ENCODE measurements at regions not wholly inside any gene's neighbourhood (a gene's known extent, or its start where the extent isn't known, plus 50 kb on each side); places are given as distances from the start of the nearest gene placed in this dataset.

DNA sequence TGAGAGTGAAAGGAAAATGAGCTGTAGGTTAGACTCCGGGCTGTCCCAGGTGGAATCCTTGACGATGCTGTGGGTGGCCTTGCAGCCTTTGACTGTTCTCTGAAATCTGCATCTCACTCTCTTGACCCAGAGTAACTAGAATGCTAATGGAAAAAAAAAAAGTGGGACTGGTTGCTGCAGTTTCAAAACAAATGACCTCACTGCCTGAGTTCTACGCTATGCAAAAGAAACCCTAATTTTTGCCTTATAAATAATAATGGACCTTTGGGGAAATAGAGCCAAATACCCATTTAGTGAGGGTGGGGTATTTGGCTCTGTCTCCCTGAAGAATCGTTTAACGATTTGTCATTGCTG lies 309.7 kb upstream of the C2CD4B start:
- DNase-seq, result no peak

DNA sequence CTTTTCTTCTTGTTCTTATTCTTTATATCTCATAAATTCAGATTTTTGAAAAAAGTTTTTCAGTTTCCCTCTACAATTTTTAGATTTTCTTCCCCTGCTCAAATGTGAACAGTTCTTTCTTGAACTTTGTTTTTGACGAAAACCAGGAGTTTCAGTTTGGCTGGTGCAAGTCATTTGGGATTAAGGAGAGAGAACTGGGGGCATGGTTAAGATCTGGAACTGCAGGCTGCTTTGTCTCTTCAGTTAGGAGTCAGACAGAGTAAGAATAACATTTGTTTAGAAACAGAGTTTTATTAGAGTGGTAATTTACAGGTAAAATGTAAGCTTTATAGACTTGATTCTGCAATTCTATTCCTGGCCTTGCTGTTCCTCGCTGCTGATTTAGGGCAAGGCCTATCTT lies 310.5 kb upstream of the C2CD4B start:
- no peak for DNase-seq

DNA sequence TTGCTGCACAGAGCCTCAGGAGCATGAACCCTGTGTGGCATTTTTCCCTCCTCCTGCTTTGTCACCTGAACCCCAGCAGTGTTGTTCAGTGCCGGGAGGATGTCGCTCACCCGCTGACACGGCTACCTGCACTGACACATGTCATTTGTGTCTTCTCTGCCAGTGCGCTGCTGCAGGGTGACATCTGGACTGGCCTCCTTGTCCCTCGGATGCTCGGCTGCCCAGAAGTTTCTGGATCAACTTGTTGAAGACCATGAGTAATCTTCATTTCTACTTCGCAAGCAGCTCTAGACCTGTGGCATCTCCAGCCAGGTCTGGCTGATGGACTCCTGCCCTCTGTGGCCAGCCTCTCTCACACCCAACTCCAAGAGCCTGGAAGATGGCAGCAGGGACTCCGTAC lies 311.1 kb upstream of the C2CD4B start:
- no peak for DNase-seq

DNA sequence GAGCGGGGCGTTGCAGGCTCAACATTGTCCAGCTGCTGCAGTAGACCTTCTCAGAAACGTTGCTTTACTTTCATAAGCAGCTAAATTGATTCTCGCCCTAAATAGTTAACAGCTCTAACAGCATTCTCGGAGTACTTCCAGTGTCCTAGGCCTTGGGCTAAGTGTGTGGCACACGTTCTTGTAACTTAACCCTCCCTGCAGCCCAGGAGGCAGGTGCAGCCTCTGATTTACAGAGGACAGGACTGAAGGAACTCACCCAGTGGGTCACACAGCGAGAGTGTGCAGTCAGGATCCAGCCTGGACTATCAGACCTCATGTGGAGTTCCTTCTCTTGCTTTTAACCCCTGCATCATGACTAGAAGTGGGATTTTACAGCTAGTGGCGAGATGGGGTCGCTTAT lies 312.8 kb upstream of the C2CD4B start:
- no peak for DNase-seq

DNA sequence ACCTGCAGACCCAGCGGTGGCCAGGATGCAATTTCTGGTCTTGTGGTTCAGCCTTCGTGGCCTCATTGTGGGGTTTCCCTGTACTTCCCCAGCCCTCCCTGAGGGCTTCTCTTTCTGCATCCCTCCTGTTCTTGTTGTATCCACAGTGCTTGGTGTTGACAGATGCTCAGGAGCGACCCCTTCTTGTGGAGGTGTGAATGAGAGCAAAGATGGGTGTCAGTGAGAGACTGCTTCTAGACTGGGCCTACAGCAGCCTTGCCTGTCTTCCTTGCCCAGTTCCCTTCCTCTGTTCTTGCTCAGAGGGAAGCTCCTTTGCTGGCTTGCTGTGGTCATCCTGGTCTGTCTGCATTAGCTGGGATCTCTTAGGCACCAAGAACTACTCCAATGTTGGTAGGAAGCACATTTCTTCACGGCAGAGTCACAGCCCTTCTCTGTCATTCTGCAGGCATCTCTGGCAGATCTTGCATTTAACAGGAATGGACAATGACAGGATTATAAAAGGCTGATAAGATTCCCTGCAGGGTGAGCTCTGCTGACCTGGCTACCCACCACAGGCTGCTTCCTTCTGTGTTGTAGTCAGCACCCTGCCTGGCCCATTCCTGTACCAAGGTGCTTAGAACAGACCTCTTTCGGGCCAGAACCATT lies 317.8 kb upstream of the C2CD4B start:
- no peak for DNase-seq

DNA sequence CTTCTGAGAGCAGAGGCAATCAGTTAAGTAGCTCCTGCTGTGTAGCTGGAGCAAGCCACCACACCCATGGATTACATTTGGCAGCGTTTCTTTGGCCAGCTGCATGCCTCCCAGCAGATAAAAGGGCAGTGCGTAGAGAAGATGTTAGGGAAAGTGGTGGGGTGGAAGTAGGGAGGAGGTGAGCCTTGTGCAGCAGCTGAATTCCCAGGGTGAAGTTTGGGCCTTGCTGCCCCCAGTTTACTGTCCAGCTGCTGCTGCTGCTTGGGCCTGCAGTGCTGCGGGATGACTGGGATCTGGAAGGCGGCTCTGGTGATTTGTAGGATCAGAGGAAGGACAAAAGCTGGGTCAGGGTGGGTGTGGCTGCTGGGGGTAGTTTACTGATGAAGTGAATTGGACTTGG lies 318.7 kb upstream of the C2CD4B start:
- no peak for DNase-seq

DNA sequence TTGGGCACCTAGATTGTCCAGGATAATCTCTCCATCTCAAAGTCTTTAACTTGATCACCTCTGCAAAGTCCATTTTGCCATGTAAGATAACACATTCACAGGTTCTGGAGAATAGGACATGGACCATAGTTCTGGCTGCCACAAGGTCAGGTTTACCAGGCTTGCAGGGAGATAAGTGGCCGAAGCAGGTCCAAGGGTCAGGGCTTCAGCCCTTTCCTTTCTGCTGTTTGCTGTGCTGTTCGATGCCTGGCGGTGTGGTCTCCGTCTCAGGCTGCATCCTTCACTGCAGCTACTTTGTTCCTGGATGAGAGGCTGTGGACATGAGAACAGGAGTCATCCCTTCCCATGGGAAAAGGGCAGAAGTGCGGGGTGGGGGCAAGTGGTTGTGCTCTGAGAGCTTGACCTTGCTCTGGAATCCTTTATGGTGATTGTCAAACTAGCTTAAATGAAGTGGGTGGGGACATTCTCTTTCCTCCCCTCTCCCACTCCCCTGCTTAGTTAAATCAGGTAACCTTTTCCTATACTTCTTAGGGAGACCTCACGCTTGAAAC lies 320.2 kb upstream of the C2CD4B start:
- DNase-seq, result no peak

DNA sequence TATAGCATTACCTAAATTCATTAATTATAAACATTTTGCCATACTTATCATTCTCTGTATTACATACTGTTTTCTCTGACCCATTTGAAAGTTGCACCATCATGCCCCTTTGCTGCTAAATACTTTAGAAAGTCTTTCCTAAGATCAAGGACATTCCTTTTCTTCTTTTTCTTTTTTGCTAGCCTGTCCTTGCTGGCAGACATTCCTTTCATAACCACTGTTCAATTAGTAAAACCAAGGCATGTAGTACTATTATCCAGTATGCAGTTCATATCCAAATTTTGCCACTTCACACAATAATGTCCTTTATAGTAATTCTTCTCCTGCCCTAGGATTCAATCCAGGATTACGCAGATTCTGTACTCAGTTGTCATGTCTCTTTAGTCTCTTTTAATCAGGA lies 321.0 kb upstream of the C2CD4B start:
- no peak for DNase-seq

DNA sequence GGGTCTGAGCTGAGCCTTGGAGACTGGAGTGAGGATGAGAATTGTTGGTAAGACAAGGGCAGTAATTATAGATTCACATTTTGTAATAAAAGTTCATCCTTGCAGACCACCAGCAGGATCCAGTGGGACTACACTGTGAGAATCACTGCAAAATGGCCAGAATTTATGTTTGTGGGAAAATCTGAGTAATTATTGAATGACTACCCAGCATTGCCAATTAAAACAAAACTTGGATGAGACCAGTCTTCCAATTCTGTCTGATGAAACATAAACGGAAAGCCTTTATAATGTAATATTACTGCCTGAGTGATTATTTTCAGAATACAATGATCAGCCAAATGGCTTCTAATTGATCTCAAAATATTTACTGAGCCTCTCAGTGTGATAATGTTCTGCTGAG lies 323.3 kb upstream of the C2CD4B start:
- DNase-seq, result no peak

DNA sequence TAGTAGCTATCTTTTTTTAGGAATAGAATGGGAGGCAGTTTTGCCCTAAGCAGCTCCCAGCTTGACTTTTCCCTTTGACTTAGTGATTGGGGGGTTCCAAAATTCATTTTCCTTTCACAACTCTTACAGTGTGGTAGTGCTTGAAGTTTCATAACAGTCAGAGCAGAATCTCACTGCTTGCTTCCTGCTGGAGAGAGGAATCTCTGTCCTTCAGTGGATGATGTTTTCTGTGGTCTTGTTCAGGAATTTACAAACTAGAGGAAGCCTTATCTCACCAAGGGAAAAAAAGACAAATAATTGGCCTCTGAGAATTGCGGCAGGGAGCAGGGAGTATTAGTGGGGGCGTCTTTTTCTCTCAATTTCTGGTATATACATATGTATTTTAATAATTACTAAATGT lies 326.6 kb upstream of the C2CD4B start:
- DNase-seq, result no peak

DNA sequence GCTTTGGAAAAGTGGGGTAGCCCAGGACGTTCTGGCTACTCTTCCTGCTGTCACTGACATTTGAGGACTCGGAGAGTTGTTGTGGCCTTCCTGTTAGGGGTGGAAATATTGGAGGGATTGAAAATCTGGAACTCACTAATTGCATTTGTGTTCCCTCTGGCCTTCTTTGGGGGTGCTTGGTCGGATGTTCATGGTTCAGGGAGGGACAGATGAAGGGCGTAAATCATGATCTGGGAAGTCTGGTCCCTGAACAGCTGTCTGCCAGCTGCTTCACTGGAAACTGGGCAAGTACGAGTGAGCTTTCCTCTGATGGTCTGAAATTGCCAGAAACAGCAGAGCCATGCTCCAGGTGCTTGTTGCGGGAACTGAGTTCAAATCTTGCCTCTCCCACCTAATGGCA lies 327.8 kb upstream of the C2CD4B start:
- DNase-seq, result no peak

DNA sequence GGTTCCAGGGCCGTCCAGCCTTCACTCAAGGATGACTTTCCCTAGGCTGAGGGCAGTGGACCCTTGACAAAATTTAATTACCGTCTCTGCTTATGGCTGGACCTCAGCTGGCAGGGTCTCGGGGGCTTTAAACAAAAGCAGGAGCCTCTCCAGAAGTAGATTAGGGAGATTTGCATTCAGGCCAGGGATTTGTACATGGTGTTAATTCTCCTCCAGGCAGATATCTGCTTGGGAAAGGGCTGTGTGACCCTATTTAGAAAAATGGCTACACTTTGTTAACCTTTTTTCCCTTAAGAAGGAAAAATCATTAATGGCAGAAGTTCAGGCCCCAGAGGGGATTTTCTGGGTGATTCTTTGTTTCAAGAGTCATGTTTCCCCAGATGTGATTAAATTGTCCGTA lies 329.1 kb upstream of the C2CD4B start:
- no peak for DNase-seq

DNA sequence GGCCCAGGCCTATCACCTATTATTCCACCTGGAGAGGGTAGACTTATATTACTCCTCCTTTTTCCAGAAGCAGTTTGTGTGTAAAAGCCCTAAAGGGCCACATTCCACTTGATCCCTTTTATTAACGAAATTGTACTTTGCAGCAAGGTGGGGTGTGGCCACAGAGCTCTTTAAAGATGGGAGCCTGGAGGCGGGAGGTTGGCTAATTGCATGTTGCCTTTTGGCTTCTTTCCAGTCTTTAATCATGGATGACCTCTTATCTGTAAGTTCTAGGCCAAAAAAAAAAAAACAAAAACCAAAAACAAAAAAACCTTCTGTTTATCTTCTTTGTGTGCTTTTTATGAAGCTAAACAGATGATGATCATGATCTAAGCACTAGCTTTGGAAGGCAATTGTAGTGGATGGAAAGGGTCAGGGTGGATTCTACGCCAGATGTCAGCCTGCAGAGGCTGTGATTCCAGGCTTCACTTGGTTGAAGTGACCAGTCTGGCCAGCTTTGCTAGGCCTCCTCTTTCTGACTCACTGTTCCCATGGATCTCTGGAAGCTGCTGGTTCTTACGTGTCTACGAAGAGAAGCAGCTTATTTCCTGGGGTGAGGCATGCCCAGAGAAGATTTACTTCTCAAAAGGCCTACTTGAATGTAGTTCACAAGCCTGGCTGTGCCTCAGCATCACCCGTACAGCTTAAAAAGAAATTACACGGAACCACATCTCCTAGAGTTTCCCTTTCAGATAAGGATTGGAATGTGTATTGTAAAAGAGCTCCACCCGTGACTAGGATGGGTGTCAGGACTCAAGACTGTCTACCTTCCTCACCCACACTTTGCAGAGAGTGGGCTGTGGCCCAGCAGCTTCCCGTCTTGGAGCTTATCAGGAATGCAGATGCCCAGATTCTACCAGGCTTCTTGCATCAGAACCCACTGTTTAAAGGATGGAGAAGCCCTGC lies 330.9 kb upstream of the C2CD4B start:
- no peak for DNase-seq

DNA sequence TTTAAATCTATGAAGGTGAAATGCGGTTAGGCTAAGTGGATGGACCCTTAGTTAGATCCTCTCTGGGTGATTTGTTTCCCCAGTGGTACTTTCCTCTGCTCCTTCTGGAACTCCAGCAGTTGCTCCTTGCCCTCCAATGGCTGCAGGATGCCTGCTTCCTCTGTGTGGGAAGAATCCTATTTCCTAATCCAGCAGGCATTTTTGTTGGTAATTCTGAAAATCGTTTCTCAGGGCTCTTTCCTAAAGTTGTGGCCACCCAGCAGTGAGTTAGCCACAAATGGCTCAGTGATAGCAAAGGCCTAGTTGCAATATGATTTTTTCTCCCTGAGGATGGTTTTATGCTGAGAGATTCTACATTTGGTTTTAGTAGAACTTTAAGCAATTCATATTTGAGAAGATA lies 332.3 kb upstream of the C2CD4B start:
- no peak for DNase-seq

DNA sequence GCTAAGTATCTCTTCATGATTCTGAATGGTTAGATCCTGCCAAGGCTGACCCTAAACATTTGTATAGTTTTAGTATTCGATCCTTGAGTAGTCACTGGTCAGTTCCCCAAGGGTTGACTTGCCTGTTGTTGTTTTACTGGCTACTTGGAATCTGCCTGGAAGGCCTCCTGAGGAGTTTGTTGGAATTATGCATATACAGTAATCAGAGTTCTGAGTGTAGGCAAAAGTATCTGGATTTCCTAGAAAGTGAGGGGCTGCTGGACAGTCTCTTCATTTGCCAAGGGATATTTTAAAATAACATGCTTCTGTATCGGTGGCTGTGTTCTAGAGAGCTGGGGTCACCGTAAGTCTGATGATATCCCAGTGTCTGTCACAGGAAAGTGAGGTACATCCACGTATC lies 333.2 kb upstream of the C2CD4B start:
- no peak for DNase-seq

DNA sequence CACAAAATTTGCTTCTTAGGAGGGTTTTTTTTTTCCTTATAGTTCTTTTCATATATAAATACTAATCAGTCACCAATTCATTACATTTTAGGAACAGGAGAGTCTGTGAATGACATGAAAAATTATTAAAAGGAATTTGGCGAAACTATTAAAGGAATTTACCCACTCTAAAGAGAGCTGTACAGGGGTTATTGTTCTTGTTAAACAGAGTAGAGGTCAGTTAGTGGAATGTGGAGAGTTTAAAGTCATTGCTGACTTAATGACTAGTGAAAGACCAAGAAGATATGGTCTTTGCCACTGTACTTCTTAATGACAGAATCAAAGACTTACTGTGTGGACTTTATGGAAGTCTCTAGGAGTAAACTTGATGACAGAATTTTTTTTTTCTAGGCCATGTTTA lies 333.6 kb upstream of the C2CD4B start:
- DNase-seq, result no peak

DNA sequence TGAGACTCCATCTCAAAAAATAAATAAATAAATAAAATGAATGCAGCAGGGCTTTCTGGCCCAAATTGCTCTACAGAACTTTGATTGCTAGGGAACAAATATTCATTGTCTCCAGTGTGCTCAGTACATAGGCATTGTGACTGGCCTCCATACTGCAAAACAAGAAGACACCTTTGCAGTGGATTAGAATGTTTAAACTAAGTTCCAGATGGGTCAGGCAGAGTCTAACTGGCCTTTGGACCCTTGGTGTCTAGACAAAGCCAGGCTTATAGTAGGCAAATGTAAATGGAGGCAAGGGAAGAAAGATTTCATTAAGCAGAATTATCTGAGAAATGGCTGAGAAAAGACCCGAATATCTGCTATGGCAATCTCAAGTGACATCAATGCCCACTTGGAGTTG lies 335.2 kb upstream of the C2CD4B start:
- no peak for DNase-seq

DNA sequence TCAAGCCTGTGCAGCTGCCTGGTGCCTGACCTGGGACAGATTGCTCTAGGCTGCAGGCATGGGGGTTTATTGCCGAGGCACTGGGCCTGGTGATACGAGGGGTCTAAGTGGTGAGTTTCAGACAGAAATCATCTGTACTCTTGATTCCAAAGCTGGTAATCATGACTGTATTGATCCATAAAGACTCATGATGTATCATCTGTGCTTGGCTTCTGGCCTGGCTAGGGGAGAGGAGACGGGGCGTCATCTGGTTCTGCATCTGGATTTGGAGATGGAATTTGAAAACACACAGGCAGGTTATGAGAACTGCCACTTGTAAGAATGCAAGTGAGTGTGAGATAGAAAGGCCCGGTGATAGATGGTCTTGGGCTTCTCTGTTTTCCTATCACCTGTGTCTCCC lies 337.4 kb upstream of the C2CD4B start:
- DNase-seq, result no peak

DNA sequence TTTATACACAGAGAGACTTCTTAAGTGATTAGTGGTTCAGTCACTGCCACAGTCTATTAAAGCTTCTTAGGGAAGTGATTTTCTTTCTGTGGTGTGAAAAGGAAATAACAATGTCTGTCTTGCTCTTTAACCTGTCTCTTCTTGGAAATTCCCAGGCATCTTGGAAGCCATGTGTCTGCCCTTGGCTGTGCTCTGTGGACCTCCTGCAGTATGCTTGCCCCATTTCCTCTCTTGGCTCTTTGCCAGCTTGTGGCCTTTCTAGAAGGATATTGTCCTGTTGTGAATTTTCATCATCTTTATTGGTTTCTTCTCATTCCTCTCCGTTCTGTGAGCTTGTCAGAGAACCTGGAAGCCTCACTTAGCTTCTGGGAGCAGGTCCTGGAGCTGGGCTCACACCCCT lies 338.4 kb upstream of the C2CD4B start:
- no peak for DNase-seq

DNA sequence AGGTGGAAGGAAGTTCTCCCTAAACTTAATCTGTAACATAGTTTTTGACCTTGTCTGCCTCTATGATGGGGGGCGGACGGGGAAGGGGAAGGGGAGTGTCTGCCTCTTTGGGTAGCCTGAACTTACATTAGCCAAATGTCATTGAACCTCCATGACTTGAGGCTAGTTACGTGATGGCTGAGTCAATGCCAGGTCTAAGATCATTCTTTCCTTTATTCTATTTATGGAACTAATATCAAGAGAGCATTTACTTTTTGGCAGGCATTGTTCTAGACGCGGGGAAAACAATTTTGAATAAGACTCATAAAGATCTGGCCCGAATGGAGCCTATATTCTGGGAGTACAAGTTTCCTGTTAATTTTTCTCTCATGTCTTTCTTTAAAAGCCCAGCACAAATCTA lies 340.7 kb upstream of the C2CD4B start:
- DNase-seq, result no peak

DNA sequence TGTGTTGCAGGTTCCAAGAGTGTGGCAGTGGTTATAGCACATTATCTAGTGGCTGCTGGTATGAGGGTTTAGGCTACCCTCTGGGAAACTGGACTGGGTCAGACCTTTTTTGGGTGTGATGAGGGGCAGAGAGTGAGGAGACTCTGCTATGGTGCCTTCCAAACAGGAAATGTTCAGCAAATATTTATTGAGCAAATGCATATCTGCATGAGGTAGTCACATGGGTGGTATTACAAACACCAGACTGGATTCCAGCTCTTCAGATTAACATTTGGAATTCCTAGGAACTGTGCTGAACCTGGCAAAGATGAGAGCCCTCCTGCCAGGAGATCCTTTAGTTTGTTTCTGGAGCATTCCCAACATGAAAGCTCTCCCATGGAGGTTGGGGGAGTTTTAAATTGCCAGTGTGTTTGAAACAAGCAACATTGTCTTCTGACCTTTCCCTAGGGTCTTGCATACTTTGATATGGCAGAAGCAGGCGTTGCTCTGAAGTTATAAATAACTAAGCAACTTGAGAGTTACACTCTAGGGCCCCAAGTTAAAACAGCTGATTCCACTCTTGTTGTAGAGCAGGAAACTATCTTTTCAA lies 341.2 kb upstream of the C2CD4B start:
- no peak for DNase-seq

DNA sequence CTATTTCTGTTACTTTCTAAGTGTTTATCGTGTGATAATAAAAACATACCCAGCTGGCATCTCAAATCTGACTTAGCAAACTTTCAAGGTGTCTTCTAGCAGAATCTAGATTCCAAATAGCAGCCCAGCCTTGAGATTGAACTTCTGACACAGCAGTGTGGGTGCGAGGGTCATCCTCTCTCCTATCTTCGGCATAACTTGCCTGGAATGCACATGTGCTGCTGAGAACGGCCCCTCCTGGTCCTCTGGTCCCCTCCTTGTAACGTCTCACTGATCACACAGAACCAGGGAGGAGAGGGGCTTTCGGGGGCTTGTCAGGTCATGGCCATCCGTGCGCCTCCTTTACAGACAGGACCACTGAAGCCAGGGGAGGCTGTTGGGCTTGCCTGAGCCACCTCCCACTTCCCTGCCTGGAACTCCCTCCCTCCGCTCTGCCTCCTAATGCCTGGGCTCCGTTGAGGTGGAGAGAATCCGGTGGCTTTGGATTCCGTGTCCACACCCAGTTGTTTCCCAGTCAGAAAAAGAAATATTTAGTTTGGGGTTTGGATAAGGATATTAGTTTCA lies 344.4 kb upstream of the C2CD4B start:
- DNase-seq, result no peak

DNA sequence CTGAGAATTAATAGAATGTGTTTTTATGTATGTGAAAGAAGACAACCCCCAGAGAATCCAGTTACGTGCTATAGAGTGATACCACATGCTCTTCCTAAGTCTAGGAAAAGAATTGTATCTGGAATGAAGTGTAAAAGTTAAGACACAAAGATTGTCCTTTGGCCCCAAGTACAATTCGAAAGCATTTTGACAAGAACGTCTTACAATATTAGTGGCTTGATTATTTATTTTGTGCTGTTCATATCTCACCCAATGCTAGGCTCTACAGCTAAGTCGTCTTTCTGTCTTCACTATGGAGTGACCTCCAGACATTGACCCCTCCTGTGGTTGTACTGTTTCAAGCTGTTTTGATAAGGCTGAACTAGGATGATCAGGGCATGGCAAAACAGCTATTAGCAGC lies 345.7 kb upstream of the C2CD4B start:
- DNase-seq, result no peak

DNA sequence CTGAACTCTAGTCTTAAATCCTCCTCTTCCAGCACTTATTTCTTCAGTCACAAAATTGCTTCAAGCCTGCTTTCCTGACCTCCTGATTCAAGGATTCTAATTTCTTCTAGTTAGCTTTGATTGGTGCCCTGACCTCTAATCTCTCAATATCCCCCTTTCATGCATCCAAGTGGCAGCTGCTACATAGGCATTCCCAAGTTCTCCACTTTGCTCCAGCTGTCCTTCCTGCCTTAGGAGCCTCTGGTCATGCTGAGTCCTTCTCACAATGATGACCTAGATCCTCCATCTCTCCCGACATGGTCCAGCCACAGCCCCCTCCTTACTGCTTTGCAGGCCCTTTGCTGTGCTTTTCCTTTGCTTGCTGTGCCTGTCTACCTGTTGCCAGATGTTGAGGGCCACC lies 347.8 kb upstream of the C2CD4B start:
- DNase-seq, result no peak
